PFSK-1 (cell line): ENCODE measurements at regions not wholly inside any gene's neighbourhood (a gene's known extent, or its start where the extent isn't known, plus 50 kb on each side); places are given as distances from the start of the nearest gene placed in this dataset.

Experiments
- REST ChIP-seq, 2 experiments: IDR thresholded peaks; 2 replicates each; pipeline versions ENCODE4 v1.6.1 to v1.8.0; 2011 to 2012; ENCODE audit warnings: low read depth in 2 of 2, low read length in 2 of 2, control low read depth in 1 of 2, inconsistent platforms in 1 of 2, mild to moderate bottlenecking in 1 of 2, moderate library complexity in 1 of 2; ENCODE audit not compliant: insufficient read depth in 1 of 2
- SIN3A ChIP-seq: IDR thresholded peaks from 2 replicates; pipeline ENCODE4 v1.6.1; 2012; ENCODE audit warnings: mild to moderate bottlenecking, low read length, moderate library complexity, borderline replicate concordance; ENCODE audit not compliant: insufficient read depth

- no peak for TF ChIP-seq SIN3A
- TF ChIP-seq REST (IDR thresholded peaks at IDR 0.05; ENCODE audit: insufficient read depth in 1 of 2, low read depth in 2 of 2, low read length in 2 of 2), result no peak
Observed at GRCh38 chr2:133816037-133816436, 247.8 kb upstream of the NCKAP5 start.
